T-helper 17 cell (primary cell): ENCODE measurements at regions not wholly inside any gene's neighbourhood (a gene's known extent, or its start where the extent isn't known, plus 50 kb on each side); places are given as distances from the start of the nearest gene placed in this dataset.

ENCODE experiments used
- ATAC-seq: fragments of 150-1000 bp; cut with Tn5 transposase; 2 replicates; pipeline ENCODE4 v1.10.0; 2021; ENCODE audit warnings: mild to moderate bottlenecking, moderate library complexity
- DNase-seq, 3 donors: peaks; one replicate each; pipeline versions ENCODE4 v3.0.0 to v3.0.0-alpha.2; 2020 to 2021
- H3K9me3 ChIP-seq: one replicate; pipeline ENCODE4 v1.7.0; 2013; ENCODE audit warnings: low read length, mild to moderate bottlenecking; ENCODE audit not compliant: control insufficient read depth, poor library complexity, severe bottlenecking
- H3K27ac Mint-ChIP-seq: one replicate; pipeline ENCODE4 v1.8.0; 2022; ENCODE audit warnings: mild to moderate bottlenecking, moderate library complexity, mixed read lengths
- H3K27me3 Mint-ChIP-seq: one replicate; pipeline ENCODE4 v1.8.0; 2022; ENCODE audit warnings: mixed read lengths
- H3K36me3 Mint-ChIP-seq: one replicate; pipeline ENCODE4 v1.8.0; 2022; ENCODE audit warnings: low read depth, mixed read lengths
- H3K4me1 Mint-ChIP-seq: one replicate; pipeline ENCODE4 v1.8.0; 2022; ENCODE audit warnings: mild to moderate bottlenecking, mixed read lengths
- H3K4me3 Mint-ChIP-seq: one replicate; pipeline ENCODE4 v1.8.0; 2022; ENCODE audit warnings: mild to moderate bottlenecking, moderate library complexity, mixed read lengths

GRCh38 chr9:99576002-99576401 lies 245.7 kb upstream of the NR4A3 start:
- H3K4me1 Mint-ChIP-seq, result no peaks in the 10 kb centered on the region
- peaks cover 2% of the 10 kb centered on the region for H3K9me3 ChIP-seq
- H3K4me3 Mint-ChIP-seq, result no peak overlapping the region
- DNase-seq, result no peak
- no peaks in the 10 kb centered on the region for H3K27me3 Mint-ChIP-seq
- H3K27ac Mint-ChIP-seq, result no peak overlapping the region
- H3K36me3 Mint-ChIP-seq, result no peaks in the 10 kb centered on the region
- no peak for ATAC-seq

DNA sequence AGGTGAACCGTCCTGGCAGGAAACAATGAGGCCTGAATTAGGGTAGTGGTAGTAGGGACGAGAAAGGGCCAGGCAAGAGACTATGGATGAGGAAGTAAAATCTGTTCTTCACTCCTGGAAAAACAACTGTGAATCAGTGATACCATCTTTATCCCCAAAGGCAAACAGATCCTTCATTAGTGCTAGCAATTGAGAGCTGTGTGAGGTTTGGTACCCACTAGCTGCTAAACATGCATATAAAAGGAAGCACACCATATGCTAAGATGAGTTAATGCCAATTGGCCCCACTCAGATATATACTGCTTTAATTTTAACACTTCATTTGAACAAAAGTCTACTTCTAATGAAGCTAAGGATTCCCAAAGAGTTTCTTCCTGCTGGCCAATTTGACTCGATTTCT lies 244.8 kb upstream of the NR4A3 start:
- Mint-ChIP-seq H3K27me3 (no peaks in the 10 kb centered on the region), H3K4me1 (no peaks in the 10 kb centered on the region), H3K27ac (no peak overlapping the region), H3K36me3 (no peaks in the 10 kb centered on the region), H3K4me3 (no peak overlapping the region)
- H3K9me3 ChIP-seq, result peaks cover 2% of the 10 kb centered on the region
- no peak for ATAC-seq
- no peak for DNase-seq

GRCh38 chr9:99577351-99577750 lies 244.3 kb upstream of the NR4A3 start:
- no peak overlapping the region for H3K27ac Mint-ChIP-seq
- ATAC-seq (no peak), DNase-seq (no peak)
- H3K9me3 ChIP-seq, result peaks cover 2% of the 10 kb centered on the region
- no peaks in the 10 kb centered on the region for H3K36me3 Mint-ChIP-seq
- no peaks in the 10 kb centered on the region for H3K27me3 Mint-ChIP-seq
- H3K4me3 Mint-ChIP-seq, result no peak overlapping the region
- H3K4me1 Mint-ChIP-seq, result no peaks in the 10 kb centered on the region

DNA sequence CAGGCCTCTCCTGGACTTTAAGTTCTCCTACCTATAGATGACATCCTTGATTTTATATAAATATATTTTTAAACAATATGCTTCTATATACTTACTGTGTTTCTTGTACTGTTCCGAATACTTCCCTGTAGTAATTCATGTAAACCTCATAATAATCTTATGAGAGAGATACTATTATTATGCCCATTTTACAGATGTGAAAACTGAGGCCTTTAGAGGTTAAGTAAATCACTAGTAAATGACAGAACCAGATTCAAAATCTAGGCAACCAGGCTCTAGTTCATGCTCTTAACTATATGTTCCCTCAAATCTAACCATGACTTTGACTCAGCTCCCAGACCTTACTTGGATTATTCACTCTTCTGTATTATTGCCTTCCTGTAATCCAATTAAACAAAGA lies 243.0 kb upstream of the NR4A3 start:
- H3K27me3 Mint-ChIP-seq, result peaks cover 12% of the 10 kb centered on the region
- DNase-seq (no peak), ATAC-seq (no peak)
- H3K27ac Mint-ChIP-seq, result no peak overlapping the region
- no peaks in the 10 kb centered on the region for H3K4me1 Mint-ChIP-seq
- H3K36me3 Mint-ChIP-seq, result no peaks in the 10 kb centered on the region
- H3K9me3 ChIP-seq, result no peaks in the 10 kb centered on the region
- H3K4me3 Mint-ChIP-seq, result no peak overlapping the region

- no peaks in the 10 kb centered on the region for H3K9me3 ChIP-seq
- no peaks in the 10 kb centered on the region for H3K36me3 Mint-ChIP-seq
- no peak overlapping the region for H3K4me3 Mint-ChIP-seq
- H3K4me1 Mint-ChIP-seq, result no peaks in the 10 kb centered on the region
- H3K27ac Mint-ChIP-seq, result no peak overlapping the region
- H3K27me3 Mint-ChIP-seq, result peaks cover 13% of the 10 kb centered on the region
- ATAC-seq (no peak), DNase-seq (no peak)
Observed at GRCh38 chr9:99579964-99580363, 241.7 kb upstream of the NR4A3 start.

- H3K9me3 ChIP-seq, result no peaks in the 10 kb centered on the region
- ATAC-seq, result no peak
- Mint-ChIP-seq H3K27me3 (peaks cover 24% of the 10 kb centered on the region), H3K27ac (no peak overlapping the region), H3K36me3 (no peaks in the 10 kb centered on the region), H3K4me1 (no peaks in the 10 kb centered on the region), H3K4me3 (no peak overlapping the region)
- no peak for DNase-seq
Observed at GRCh38 chr9:99582814-99583213, 238.9 kb upstream of the NR4A3 start.

- no peaks in the 10 kb centered on the region for H3K4me1 Mint-ChIP-seq
Observed at GRCh38 chr9:99588299-99588698, 233.4 kb upstream of the NR4A3 start.

GRCh38 chr9:99588747-99589146 lies 232.9 kb upstream of the NR4A3 start:
- Mint-ChIP-seq H3K36me3 (no peaks in the 10 kb centered on the region), H3K4me3 (no peak overlapping the region), H3K4me1 (no peaks in the 10 kb centered on the region), H3K27me3 (peaks cover 35% of the 10 kb centered on the region), H3K27ac (no peak overlapping the region)
- no peak for ATAC-seq
- no peaks in the 10 kb centered on the region for H3K9me3 ChIP-seq
- no peak for DNase-seq

More at GRCh38 chr9:99588299-99588698, 233.4 kb upstream of the NR4A3 start:
- H3K9me3 ChIP-seq, result no peaks in the 10 kb centered on the region
- H3K27me3 Mint-ChIP-seq, result peaks cover 39% of the 10 kb centered on the region
- ATAC-seq (no peak), DNase-seq (no peak)
- H3K27ac Mint-ChIP-seq, result no peak overlapping the region
- H3K4me3 Mint-ChIP-seq, result no peak overlapping the region
- no peaks in the 10 kb centered on the region for H3K36me3 Mint-ChIP-seq

DNA sequence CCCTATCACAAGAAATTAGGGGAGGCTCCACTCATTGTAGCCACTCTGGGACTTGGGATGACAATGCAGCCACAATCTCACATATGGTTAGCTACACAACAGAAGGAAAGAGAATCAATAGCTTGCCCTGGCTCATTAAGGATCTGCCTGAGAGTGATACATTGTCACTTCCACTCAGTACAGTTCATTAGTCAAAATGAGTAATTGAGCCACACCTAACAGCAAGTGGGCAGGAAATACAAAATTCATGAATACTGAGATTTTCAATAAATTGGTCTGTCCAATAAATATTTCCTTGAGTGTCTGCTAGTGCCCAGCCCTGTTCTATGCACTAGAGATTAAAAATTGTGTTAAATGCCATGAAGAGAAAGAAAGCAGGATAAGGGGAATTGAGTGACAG lies 231.3 kb upstream of the NR4A3 start:
- peaks cover 40% of the 10 kb centered on the region for H3K27me3 Mint-ChIP-seq
- H3K27ac Mint-ChIP-seq, result no peak overlapping the region
- no peaks in the 10 kb centered on the region for H3K9me3 ChIP-seq
- ATAC-seq, result no peak
- H3K4me3 Mint-ChIP-seq, result no peak overlapping the region
- H3K4me1 Mint-ChIP-seq, result no peaks in the 10 kb centered on the region
- H3K36me3 Mint-ChIP-seq, result no peaks in the 10 kb centered on the region
- DNase-seq, result no peak

DNA sequence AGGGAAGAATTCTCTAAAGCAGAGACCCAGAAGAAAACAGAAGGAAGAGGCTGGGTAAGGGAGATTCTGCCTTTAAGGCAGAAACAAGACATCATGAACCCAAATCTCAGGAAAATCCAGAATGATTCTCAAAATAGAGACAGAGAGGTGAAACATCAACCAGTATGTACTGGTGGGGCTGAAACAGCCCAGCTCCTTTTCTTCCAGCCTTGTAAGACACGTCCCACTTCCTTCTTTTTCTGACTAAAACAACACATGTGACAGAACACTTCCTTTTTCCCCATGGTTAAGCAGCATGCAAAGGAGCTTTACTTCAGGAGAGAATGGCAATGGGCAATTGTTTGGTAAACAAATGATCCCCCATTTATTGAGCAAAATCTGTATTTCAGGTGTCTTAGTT lies 230.8 kb upstream of the NR4A3 start:
- no peak overlapping the region for H3K27ac Mint-ChIP-seq
- peaks cover 43% of the 10 kb centered on the region for H3K27me3 Mint-ChIP-seq

DNA sequence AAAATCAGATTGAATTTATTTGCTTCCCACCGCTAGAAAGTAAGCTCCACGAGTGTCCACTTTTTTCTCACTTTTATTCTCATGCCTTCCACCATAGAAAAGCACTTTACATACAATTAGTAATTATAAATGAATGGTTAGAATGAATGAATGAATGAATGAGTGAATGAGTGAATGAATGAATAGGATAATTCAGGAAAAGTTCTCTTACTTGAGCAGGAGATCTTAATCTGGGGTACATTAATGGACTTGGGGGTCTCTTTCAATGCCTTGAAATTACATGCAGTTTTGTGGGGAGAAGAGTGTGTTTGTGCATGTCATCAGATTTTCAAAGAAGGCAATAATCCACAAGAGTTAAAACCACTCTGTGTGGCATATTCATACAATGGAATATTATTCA lies 229.9 kb upstream of the NR4A3 start:
- no peak for ATAC-seq
- no peak overlapping the region for H3K4me3 Mint-ChIP-seq
- H3K4me1 Mint-ChIP-seq, result peaks cover 2% of the 10 kb centered on the region

More for the DNA sequence above, 230.8 kb upstream of the NR4A3 start:
- H3K36me3 Mint-ChIP-seq, result no peaks in the 10 kb centered on the region
- peaks cover 2% of the 10 kb centered on the region for H3K4me1 Mint-ChIP-seq
- ATAC-seq, result peak; percentile 33
- no peak for DNase-seq
- no peaks in the 10 kb centered on the region for H3K9me3 ChIP-seq
- H3K4me3 Mint-ChIP-seq, result no peak overlapping the region

DNA sequence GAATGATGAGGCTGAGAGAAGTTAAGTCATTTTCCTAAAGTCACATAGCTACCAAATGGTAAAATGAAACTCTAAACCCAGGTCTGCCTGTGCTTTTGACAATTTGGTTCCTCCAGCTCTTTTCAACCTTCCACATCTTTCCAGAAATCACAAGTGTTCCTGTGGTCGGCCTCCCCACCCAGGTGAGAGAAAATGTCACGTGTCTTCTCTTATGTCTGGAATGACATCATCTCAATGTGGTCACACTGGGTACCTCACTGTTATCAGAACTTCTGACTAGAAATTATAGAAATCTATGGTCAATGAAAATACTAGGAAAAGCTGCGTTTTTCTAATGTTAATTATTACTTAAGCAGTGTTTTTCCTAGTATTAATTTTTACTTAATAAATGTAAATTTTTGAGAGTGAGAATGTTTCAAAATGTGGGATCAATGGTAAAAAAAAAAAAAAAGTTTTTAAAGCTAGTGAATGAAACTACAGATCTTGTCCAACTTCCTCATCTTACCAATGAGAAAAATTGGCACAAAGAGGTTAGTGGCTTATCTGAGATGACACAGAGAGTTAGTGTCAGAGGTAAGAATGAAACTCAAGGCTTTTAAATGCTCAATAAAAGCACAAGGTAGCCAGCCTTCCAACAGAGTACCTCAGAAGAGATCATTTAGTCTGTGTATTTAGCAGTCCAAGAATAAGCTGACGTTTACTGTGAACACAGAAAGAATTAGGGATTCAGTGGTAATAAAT lies 228.7 kb upstream of the NR4A3 start:
- Mint-ChIP-seq H3K4me1 (peaks cover 2% of the 10 kb centered on the region), H3K27ac (no peak overlapping the region), H3K36me3 (no peaks in the 10 kb centered on the region), H3K4me3 (no peak overlapping the region), H3K27me3 (peaks cover 39% of the 10 kb centered on the region)
- ATAC-seq, result no peak
- H3K9me3 ChIP-seq, result no peaks in the 10 kb centered on the region
- no peak for DNase-seq

More for the DNA sequence above, 229.9 kb upstream of the NR4A3 start:
- no peak for DNase-seq
- H3K9me3 ChIP-seq, result no peaks in the 10 kb centered on the region
- Mint-ChIP-seq H3K27me3 (peaks cover 44% of the 10 kb centered on the region), H3K27ac (no peak overlapping the region), H3K36me3 (no peaks in the 10 kb centered on the region)

- DNase-seq (no peak), ATAC-seq (peak; percentile 20)
- peaks cover 2% of the 10 kb centered on the region for H3K4me1 Mint-ChIP-seq
- no peaks in the 10 kb centered on the region for H3K36me3 Mint-ChIP-seq
- H3K9me3 ChIP-seq, result no peaks in the 10 kb centered on the region
- H3K4me3 Mint-ChIP-seq, result no peak overlapping the region
- H3K27ac Mint-ChIP-seq, result no peak overlapping the region
- peaks cover 35% of the 10 kb centered on the region for H3K27me3 Mint-ChIP-seq
Observed at GRCh38 chr9:99593610-99594009, 228.1 kb upstream of the NR4A3 start.

DNA sequence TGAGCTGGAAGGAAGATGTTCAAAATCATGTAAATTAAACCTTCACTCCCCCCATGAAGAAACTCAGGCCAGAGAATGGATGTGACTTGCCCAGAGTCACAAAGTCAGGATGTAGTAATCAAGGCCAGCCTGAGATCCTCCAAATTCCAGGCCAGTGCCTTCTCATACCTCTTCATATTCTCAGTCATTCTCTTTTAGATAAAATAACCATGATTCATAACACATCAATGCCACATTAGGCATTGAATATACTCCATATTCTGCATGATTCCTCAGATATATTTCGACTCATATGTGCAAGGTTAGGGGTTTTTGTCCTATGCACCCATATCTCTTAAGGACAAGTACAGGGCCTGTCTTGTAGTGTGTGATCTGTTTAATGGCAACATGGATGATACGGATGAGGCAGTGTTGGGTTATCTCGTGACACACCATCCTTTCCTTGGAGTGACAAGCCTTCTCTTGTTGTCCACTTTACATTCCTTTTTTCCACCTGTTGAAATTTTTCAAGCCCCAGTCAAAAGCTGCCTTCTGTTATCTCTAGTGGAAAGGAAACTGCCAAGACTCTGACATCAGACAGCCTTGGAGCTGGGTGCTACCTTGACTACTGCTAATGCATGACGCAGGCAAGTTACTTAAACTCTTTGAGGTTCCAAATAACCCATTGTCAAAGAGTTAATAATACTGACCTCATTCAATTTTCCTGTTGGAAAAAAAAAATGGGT lies 227.5 kb upstream of the NR4A3 start:
- no peak for ATAC-seq
- H3K36me3 Mint-ChIP-seq, result no peaks in the 10 kb centered on the region
- no peak overlapping the region for H3K4me3 Mint-ChIP-seq
- H3K27ac Mint-ChIP-seq, result no peak overlapping the region
- H3K9me3 ChIP-seq, result no peaks in the 10 kb centered on the region
- DNase-seq, result no peak
- H3K4me1 Mint-ChIP-seq, result peaks cover 2% of the 10 kb centered on the region
- peaks cover 32% of the 10 kb centered on the region for H3K27me3 Mint-ChIP-seq
